GM19351 (cell line): ENCODE measurements at regions not wholly inside any gene's neighbourhood (a gene's known extent, or its start where the extent isn't known, plus 50 kb on each side); places are given as distances from the start of the nearest gene placed in this dataset.
"Not testable (repeated sequence)": the region's sequence is repeated elsewhere in the genome, so short reads cannot be mapped to it uniquely, and the experiment has no call there.

Source experiments
- ATAC-seq: cut with Tn5 transposase; IDR thresholded peaks from one replicate; pipeline ENCODE4 v1.9.1; 2021; ENCODE audit warnings: mild to moderate bottlenecking, moderate library complexity; ENCODE audit not compliant: unreplicated experiment

DNA sequence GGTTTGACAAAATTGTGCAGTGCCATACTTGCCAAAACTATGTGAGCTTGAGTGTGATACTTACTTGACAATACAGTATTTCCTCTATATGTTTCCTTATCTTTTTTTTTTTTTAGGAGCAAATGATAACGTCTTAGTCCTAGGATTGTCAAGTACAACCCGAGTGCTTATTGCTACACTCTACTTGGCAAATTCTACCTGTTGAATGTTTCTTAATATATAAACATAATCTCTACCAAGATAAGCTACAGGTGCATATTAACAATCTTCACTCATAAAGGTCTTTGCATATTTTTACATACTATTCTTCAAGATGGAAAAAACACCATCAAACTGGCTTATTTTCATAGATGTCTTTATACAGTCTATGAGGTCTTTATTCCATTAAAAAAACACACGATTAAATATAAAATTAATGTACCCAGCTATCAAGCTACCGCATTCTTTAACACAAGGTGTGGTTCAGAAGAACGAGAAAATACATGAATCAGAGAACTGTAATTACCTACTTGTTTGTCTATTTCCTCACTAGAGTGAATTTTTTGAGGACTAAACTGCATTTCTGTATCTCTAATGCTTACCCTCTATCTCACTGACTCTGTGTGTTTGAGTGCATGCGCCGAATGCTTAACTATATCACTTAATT is 76.1 kb upstream of the PDSS1 start:
- ATAC-seq, result peak; percentile 5

GRCh38 chr10:26621889-26622711 is 75.4 kb upstream of the PDSS1 start:
- ATAC-seq, result peak; percentile 81

- ATAC-seq, result no peak
Measured at GRCh38 chr10:26622891-26623290, 74.6 kb upstream of the PDSS1 start.

DNA sequence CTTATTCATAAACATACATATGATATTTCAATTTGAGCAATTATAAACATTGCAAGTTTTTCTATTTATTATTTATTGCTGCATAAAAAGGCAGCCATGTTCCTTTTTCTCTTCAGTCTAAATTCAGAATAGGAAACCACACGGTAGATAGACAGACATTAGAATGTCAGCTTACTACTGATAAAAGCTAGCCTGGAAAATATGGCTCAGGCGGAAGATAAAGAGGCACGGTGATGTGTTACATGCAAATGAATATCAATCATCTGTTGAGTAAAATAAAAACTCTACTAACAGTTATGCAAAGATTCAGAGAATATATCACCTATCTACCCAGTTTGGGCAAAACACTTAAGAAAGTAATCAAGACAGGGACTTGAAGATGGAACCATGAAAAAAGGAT is 73.5 kb upstream of the PDSS1 start:
- no peak for ATAC-seq

- no peak for ATAC-seq
Measured at GRCh38 chr10:26626066-26626465, 71.4 kb upstream of the PDSS1 start.

DNA sequence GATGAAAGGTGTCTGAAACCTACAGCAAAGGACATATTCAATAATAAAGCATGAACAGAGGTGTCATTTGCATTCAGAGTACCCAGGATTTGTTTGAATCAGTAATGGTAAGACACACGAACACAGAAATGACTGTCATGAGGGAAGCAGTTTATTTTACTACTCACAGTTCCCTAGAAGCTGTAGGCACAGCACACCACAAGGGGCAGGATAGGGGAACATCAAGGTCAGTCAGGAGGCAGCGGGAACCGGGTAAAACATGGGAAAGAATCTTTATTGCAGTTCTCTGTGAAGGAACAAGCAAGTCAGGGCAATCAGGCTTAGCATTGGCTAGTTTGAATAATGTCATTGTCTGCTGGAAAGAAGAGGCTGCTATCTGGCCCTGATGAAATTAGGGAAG is 70.2 kb upstream of the PDSS1 start:
- no peak for ATAC-seq

DNA sequence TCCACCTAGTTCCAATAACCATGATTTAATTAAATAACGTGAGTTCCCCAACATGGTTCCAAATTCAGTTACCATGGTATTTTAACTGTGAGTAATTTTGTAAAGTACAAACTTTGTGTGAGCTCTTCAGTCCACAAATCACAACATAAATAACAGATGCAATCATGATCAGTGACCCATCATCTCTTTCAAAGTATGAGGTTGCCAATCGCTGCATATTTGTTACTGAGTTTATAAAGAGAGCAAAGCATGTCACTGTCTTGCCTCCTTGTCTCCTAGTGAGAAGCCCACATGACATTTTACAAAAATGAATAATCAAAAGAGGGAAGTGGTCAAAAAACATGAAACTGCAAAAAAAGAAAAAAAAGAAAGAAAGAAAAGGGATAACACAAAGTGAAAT is 69.1 kb upstream of the PDSS1 start:
- peak; percentile 82 for ATAC-seq

GRCh38 chr10:26632171-26632570 is 65.3 kb upstream of the PDSS1 start:
- ATAC-seq, result not testable (repeated sequence)

DNA sequence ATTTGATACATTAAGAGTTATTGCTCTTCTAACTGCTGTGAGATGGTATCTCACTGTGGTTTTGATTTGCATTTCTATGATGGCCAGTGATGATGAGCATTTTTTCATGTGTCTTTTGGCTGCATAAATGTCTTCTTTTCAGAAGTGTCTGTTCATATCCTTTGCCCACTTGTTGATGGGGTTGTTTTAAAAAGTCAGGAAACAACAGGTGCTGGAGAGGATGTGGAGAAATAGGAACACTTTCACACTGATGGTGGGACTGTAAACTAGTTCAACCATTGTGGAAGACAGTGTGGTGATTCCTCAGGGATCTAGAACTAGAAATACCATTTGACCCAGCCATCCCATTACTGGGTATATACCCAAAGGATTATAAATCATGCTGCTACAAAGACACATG is 63.4 kb upstream of the PDSS1 start:
- not testable (repeated sequence) for ATAC-seq

GRCh38 chr10:26637521-26638275 is 59.8 kb upstream of the PDSS1 start:
- no peak for ATAC-seq

DNA sequence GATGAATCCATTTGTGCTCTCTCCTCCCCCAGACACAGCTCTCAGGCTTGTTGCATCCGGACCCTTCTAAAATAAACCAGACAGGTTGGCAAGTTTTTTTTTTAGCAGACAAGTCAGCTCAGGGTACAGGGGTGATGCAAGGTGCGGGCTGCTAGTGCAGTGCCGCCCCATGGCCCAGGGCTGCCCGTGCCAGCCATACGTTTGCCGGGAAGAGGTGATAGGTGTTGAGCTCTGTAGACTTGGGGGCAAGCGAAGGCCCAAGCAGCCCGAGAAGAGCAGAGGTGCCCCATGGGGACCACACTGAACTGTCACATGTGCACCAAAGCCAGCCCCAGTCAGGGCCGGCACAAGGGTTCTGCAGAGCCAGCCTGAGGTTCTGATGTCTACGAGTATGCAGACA is 57.1 kb upstream of the PDSS1 start:
- ATAC-seq, result no peak

DNA sequence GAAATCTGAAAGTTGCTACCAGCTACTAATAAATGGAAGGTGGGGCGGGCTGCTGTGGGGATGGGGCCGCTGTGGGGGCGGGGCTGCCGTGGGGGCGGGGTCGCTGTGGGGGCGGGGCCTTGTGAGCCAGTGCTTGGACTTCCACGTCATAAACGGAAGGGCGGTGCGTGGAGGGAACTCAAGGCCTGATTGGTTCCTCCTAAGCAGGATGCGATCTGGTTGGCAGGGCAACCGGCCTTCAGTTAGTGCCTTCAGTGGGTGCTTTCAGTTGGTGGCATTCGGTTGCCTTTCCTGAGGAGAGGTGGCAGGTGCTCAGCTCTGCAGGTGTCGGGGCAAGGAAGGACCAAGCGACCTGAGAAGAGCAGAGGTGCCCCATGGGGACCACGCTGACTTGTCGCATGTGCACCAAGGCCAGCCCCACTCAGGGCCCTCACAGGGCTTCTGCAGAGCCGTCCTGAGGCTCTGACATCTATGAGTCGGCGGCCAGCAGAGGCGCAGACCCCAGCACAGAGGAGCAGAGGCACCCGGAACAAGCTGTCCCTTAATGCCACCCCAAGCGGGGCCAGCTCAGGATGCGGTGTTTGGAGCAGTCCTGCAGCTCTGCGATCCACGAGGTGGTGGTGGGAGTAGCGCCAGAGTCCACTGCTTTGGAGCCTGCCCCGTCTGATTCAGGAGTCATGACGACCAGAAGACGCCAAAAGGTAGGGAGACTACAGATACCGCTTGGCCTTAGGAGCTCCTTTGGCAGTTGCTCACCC is 54.4 kb upstream of the PDSS1 start:
- ATAC-seq, result no peak

GRCh38 chr10:26647602-26648244 is 49.8 kb upstream of the PDSS1 start:
- peak; percentile 42 for ATAC-seq
